ENCODE measurements at regions not wholly inside any gene's neighbourhood (a gene's known extent, or its start where the extent isn't known, plus 50 kb on each side); places are given as distances from the start of the nearest gene placed in this dataset.

DNA sequence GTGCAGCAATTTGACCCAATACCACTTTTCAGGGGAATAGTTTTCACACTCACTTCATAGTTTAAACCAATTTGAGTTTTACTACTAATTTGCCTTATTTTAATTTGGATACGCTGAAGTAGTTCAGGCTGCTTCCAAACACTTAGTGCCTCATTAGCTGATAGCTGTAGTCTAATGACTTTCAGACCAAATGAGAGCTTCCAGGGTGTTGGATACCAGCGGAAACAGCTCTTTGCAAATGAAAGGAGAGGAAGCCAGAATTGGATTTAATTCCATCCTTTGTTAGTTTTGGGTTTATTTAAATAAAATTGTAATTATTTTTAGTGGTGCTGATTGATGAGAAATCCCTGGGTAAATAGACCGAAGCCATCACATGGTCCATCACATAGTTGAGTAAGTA, 158.3 kb upstream of the SEL1L start:
- TF ChIP-seq, protein P1, sequence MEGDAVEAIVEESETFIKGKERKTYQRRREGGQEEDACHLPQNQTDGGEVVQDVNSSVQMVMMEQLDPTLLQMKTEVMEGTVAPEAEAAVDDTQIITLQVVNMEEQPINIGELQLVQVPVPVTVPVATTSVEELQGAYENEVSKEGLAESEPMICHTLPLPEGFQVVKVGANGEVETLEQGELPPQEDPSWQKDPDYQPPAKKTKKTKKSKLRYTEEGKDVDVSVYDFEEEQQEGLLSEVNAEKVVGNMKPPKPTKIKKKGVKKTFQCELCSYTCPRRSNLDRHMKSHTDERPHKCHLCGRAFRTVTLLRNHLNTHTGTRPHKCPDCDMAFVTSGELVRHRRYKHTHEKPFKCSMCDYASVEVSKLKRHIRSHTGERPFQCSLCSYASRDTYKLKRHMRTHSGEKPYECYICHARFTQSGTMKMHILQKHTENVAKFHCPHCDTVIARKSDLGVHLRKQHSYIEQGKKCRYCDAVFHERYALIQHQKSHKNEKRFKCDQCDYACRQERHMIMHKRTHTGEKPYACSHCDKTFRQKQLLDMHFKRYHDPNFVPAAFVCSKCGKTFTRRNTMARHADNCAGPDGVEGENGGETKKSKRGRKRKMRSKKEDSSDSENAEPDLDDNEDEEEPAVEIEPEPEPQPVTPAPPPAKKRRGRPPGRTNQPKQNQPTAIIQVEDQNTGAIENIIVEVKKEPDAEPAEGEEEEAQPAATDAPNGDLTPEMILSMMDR (IDR thresholded peaks at IDR 0.05) = no peak
- no peak for TF ChIP-seq POLR2A (IDR thresholded peaks at IDR 0.05)

All from prostate gland (tissue), 2 donors.